K562 (cell line): ENCODE measurements at regions not wholly inside any gene's neighbourhood (a gene's known extent, or its start where the extent isn't known, plus 50 kb on each side); places are given as distances from the start of the nearest gene placed in this dataset.

Experiments
- ATF3 ChIP-seq, 2 experiments: fragments of 450-650 bp in 1 of 2; sonication (generic) in 1 of 2; formaldehyde crosslinking in 1 of 2; IDR thresholded peaks in 1 of 2; conservative IDR thresholded peaks in 1 of 2; 2 replicates each; pipeline versions ENCODE4 v1.6.1 to v1.8.1; 2016 to 2023; ENCODE audit warnings: mild to moderate bottlenecking in 2 of 2, moderate library complexity in 2 of 2, inconsistent platforms in 1 of 2, missing genetic modification reagents in 1 of 2
- ATF7 ChIP-seq: fragments of 450-650 bp; IDR thresholded peaks from 2 replicates; pipeline ENCODE4 v1.7.1; 2014; ENCODE audit warnings: mild to moderate bottlenecking, moderate library complexity
- CEBPZ ChIP-seq: fragments of 150-350 bp; IDR thresholded peaks from 2 replicates; pipeline ENCODE4 v1.6.1; 2014; ENCODE audit warnings: low read depth, mild to moderate bottlenecking, low read length, borderline replicate concordance
- ETV1 ChIP-seq: fragments of 450-650 bp; conservative IDR thresholded peaks from 2 replicates; pipeline ENCODE4 v1.6.1; 2016; ENCODE audit warnings: missing genetic modification characterization, control low read depth, low read depth, missing compliant biosample characterization
- FOXA3 ChIP-seq, 2 experiments: fragments of 450-650 bp in 1 of 2; sonication (generic) in 1 of 2; formaldehyde crosslinking; IDR thresholded peaks in 1 of 2; conservative IDR thresholded peaks in 1 of 2; 2 replicates each; pipeline versions ENCODE4 v1.4.0 to v1.8.0; 2020 to 2022; ENCODE audit warnings: mild to moderate bottlenecking in 2 of 2, missing genetic modification reagents in 1 of 2
- HNRNPUL1 ChIP-seq: fragments of 200-400 bp; formaldehyde crosslinking; IDR thresholded peaks from 2 replicates; pipeline ENCODE4 v1.6.1; 2017; ENCODE audit warnings: low read length
- KAT7 ChIP-seq: sonication (generic); formaldehyde crosslinking; IDR thresholded peaks from 2 replicates; pipeline ENCODE4 v1.8.0; 2022; ENCODE audit warnings: missing genetic modification reagents, mild to moderate bottlenecking, borderline replicate concordance
- LARP7 ChIP-seq: fragments of 450-650 bp; IDR thresholded peaks from 2 replicates; pipeline ENCODE4 v1.6.1; 2016
- MAX ChIP-seq: sonication (generic); formaldehyde crosslinking; IDR thresholded peaks from 2 replicates; pipeline ENCODE4 v1.9.0; 2022; ENCODE audit warnings: mild to moderate bottlenecking, missing genetic modification reagents
- MAZ ChIP-seq, 2 experiments: fragments of 450-650 bp in 1 of 2; sonication (generic) in 1 of 2; formaldehyde crosslinking; IDR thresholded peaks in 1 of 2; conservative IDR thresholded peaks in 1 of 2; 2 replicates each; pipeline versions ENCODE4 v1.4.0 to v1.5.0; 2020; ENCODE audit warnings: mild to moderate bottlenecking in 1 of 2, missing genetic modification reagents in 1 of 2
- MTA3 ChIP-seq: fragments of 450-650 bp; formaldehyde crosslinking; IDR thresholded peaks from 2 replicates; pipeline ENCODE4 v1.6.1; 2017; ENCODE audit warnings: mild to moderate bottlenecking, borderline replicate concordance
- NBN ChIP-seq: fragments of 450-650 bp; IDR thresholded peaks from 2 replicates; pipeline ENCODE4 v1.6.1; 2016; ENCODE audit warnings: low read depth, mild to moderate bottlenecking
- NCOA2 ChIP-seq, 2 experiments: fragments of 450-650 bp; IDR thresholded peaks; 2 replicates each; pipeline ENCODE4 v1.6.1; 2018; ENCODE audit warnings: mild to moderate bottlenecking in 2 of 2, moderate library complexity in 1 of 2; ENCODE audit not compliant: partially characterized antibody in 2 of 2
- RBM39 ChIP-seq: fragments of 200-400 bp; formaldehyde crosslinking; optimal IDR thresholded peaks from 2 replicates; pipeline ENCODE3; 2018; ENCODE audit warnings: low read depth, low read length
- RFX5 ChIP-seq: IDR thresholded peaks from 2 replicates; pipeline ENCODE4 v1.6.1; 2011; ENCODE audit warnings: low read depth, mild to moderate bottlenecking, improper control_type of control experiment, low read length
- STAT5A ChIP-seq: IDR thresholded peaks from 2 replicates; pipeline ENCODE4 v1.6.1; 2012; ENCODE audit warnings: low read length, inconsistent platforms, borderline replicate concordance
- TEAD4 ChIP-seq, 2 experiments: sonication (generic) in 1 of 2; formaldehyde crosslinking in 1 of 2; IDR thresholded peaks; 2 replicates each; pipeline versions ENCODE4 v1.6.1 to v1.8.0; 2012 to 2022; ENCODE audit warnings: borderline replicate concordance in 1 of 2, inconsistent platforms in 1 of 2, low read length in 1 of 2, mild to moderate bottlenecking in 1 of 2, missing genetic modification reagents in 1 of 2
- THAP12 ChIP-seq: fragments of 250-450 bp; sonication (Bioruptor Pico); IDR thresholded peaks from 2 replicates; pipeline ENCODE4 v1.9.0; 2021; ENCODE audit warnings: mild to moderate bottlenecking, inconsistent platforms
- XRCC5 ChIP-seq: fragments of 200-400 bp; formaldehyde crosslinking; IDR thresholded peaks from 2 replicates; pipeline ENCODE4 v1.6.1; 2017; ENCODE audit warnings: low read depth, mild to moderate bottlenecking, low read length
- ZNF408 ChIP-seq: fragments of 250-450 bp; sonication (Bioruptor Pico); IDR thresholded peaks from 2 replicates; pipeline ENCODE4 v1.4.0; 2020; ENCODE audit warnings: low read depth, mild to moderate bottlenecking, moderate library complexity

- TF ChIP-seq CEBPZ, result no peak
- TF ChIP-seq ATF7, result peak; percentile 98
- TF ChIP-seq ZNF408 (CRISPR knock-in tag), result no peak
- TF ChIP-seq LARP7, result no peak
- no peak for TF ChIP-seq NCOA2 (IDR thresholded peaks at IDR 0.05; ENCODE audit: partially characterized antibody in 2 of 2)
- TF ChIP-seq ATF3 (IDR thresholded peaks at IDR 0.05), result peak; percentile 95
- TF ChIP-seq ATF3 (CRISPR knock-in tag; conservative IDR thresholded peaks at IDR 0.05), result 0 out of 2 replicates have a peak, but pooled peaks have one; percentile 28
- TF ChIP-seq NBN, result peak; percentile 91
- TF ChIP-seq FOXA3 (CRISPR knock-in tag; conservative IDR thresholded peaks at IDR 0.05 in 1 of 2, IDR thresholded peaks at IDR 0.05 in 1 of 2), result peak; percentile 99
- no peak for TF ChIP-seq MAX
- TF ChIP-seq RBM39, result no peak
- TF ChIP-seq MTA3, result peak; percentile 75
- TF ChIP-seq XRCC5, result no peak
- TF ChIP-seq STAT5A, result peak; percentile 68
- TF ChIP-seq TEAD4 (IDR thresholded peaks at IDR 0.05; ENCODE audit: low read length), result peak; percentile 90
- no peak for TF ChIP-seq TEAD4 (CRISPR knock-in tag; IDR thresholded peaks at IDR 0.05; ENCODE audit: borderline replicate concordance)
- TF ChIP-seq KAT7 (CRISPR knock-in tag), result no peak; the same call in 1 of the 2 replicates
- TF ChIP-seq THAP12, result no peak
- 0 out of 2 replicates have a peak, but pooled peaks have one; percentile 24 for TF ChIP-seq ETV1 (tag)
- 0 out of 4 replicates have a peak, but pooled peaks of 1 of the 2 experiments have one; percentile 20 for TF ChIP-seq MAZ (CRISPR knock-in tag; conservative IDR thresholded peaks at IDR 0.05 in 1 of 2, IDR thresholded peaks at IDR 0.05 in 1 of 2)
- no peak for TF ChIP-seq HNRNPUL1
- TF ChIP-seq RFX5, result no peak
Observed at GRCh38 chr1:14421977-14422609, 176.4 kb upstream of the KAZN start (continued).
